ENCODE measurements at regions not wholly inside any gene's neighbourhood (a gene's known extent, or its start where the extent isn't known, plus 50 kb on each side); places are given as distances from the start of the nearest gene placed in this dataset.

DNA sequence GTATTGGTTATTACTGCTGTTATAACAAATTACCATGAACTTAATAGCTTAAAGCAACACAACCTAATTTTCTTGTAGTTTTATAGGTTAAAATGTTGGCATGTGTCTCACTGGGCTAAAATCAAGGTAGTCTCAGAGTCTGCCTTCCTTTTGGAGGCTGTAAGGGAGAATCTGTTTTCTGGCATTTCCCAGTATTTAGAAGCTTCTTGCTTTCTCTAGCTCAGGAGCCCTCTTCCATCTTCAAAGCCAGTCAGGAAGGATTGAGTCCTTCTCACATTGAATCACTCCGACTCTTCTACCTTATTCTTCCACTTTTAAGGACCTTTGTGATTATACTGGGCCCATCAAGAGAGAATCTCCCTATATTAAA, 156.2 kb downstream of the MBL2 start:
- TF ChIP-seq, protein P1, sequence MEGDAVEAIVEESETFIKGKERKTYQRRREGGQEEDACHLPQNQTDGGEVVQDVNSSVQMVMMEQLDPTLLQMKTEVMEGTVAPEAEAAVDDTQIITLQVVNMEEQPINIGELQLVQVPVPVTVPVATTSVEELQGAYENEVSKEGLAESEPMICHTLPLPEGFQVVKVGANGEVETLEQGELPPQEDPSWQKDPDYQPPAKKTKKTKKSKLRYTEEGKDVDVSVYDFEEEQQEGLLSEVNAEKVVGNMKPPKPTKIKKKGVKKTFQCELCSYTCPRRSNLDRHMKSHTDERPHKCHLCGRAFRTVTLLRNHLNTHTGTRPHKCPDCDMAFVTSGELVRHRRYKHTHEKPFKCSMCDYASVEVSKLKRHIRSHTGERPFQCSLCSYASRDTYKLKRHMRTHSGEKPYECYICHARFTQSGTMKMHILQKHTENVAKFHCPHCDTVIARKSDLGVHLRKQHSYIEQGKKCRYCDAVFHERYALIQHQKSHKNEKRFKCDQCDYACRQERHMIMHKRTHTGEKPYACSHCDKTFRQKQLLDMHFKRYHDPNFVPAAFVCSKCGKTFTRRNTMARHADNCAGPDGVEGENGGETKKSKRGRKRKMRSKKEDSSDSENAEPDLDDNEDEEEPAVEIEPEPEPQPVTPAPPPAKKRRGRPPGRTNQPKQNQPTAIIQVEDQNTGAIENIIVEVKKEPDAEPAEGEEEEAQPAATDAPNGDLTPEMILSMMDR (IDR thresholded peaks at IDR 0.05; ENCODE audit: low read depth, low read length), result no peak
- no peak overlapping the region for H3K4me3 ChIP-seq (ENCODE audit: low read depth, low read length)

DNA sequence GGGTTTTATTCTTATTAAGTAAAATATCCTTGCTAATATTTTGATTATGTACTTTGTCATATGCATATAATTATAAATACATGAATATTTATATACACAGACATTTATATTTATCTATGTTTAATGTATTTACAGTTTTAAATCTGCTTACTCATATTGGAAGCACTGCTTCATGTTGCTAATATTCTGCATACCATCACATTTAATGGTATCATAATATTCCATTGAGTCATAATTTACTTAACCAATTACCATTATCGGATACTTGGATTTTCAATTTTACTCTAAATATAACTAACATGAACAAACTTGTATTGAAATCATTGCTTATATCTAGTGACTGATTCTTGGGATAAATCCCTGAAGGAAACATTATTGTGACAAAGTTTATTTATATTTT, 155.2 kb downstream of the MBL2 start:
- no peak overlapping the region for H3K4me3 ChIP-seq (ENCODE audit: low read depth, low read length)
- TF ChIP-seq, protein P1 (IDR thresholded peaks at IDR 0.05; ENCODE audit: low read depth, low read length), result no peak

DNA sequence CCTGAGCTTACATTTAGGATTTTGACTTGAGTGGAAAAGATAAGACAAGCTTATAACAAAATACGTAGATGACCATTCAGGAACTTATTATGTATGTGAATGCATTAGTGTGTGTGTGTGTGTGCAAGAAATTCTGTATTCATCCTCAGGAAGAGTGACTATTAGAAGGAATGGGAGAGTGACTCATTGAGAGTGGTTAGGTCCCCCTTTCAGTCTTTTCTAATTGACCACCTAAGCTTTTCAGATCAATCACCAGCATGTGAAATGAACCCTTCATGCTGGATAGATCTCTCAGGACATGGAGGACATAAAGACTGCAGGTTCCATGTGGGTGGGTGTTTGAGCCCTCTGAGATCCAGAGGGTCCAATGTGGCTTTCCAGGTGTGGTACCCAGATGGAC, 153.5 kb downstream of the MBL2 start:
- TF ChIP-seq, protein P1 (IDR thresholded peaks at IDR 0.05; ENCODE audit: low read depth, low read length), result no peak
- H3K4me3 ChIP-seq (ENCODE audit: low read depth, low read length), result no peak overlapping the region

DNA sequence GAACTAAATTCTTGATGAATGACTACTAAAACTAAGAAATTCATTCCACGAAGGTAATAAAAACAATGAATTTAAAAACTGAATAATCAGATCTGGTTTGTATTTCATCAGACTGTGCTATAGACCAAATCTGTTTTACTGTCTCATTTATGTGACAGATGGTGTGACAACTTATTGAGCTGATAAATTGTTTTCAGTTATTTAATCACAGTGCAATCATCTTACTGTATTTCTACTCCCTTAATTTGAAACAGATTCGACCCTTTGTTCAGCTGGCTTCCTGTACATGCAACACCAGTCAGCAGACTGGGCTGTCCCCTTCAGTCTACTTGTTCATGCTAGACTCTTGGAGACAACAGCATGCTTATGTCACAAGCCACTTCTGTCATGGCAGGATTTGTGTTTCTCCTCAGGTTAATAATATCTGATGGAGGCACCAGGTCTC, 150.9 kb downstream of the MBL2 start:
- TF ChIP-seq, protein P1 (IDR thresholded peaks at IDR 0.05; ENCODE audit: low read depth, low read length), result no peak
- no peak overlapping the region for H3K4me3 ChIP-seq (ENCODE audit: low read depth, low read length)

DNA sequence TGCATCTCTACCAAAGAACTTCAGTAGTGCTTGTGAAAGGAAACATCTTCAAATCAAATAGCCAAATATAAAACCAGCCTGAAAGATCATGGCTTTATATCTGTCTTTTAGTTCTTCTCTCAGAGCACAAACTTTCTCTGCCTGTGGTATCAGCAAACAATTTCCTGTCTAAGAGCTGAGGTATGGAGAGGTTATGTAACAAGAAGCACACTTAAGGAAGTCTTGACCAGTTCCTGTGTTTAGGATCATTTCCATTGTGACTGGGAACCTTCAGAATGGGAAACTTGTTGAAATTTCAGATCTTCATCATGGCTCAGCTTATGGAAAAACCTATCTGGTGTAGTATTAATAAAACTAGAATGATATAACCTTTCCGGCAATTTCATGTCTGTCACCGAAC, 148.8 kb downstream of the MBL2 start:
- TF ChIP-seq, protein P1 (IDR thresholded peaks at IDR 0.05; ENCODE audit: low read depth, low read length), result no peak
- no peak overlapping the region for H3K4me3 ChIP-seq (ENCODE audit: low read depth, low read length)

DNA sequence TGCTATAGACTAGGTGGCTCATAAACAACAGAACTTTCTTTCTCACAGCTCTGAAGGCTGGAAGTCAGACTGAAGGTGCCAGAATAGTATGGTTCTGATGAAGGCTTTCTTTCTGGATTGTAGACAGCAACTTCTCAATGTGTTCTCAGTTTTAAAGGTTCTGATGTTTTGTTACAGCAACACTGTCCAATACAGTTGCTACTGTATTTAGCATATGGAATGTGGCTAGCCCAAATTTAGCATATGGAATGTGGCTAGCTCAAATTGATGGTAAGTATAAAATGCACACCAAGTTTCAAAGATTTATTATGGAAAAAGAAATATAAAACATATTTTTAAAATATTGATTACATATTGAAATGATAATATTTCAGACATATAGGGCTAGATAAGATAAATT, 145.3 kb downstream of the MBL2 start:
- TF ChIP-seq, protein P1 (IDR thresholded peaks at IDR 0.05; ENCODE audit: low read depth, low read length), result no peak
- no peak overlapping the region for H3K4me3 ChIP-seq (ENCODE audit: low read depth, low read length)

DNA sequence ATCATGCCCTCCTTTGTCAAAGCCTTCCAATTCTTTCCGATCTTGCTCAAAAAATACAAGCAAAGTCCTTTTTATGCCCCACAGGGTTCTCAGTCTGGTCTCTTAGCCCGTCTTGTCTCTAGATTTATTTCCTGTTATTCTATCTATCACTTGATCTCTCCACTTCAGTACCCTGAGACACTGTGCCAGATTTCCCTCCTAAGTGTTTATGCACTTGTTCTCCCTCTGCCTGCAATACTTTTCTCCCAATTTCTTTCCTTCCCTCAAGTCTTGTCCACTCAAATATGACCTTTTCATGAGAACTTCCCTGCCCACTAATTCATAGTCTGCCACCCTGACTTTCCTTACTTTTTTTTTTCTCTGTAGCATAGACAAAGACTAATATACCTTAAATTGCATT, 141.4 kb downstream of the MBL2 start:
- no peak overlapping the region for H3K4me3 ChIP-seq (ENCODE audit: low read depth, low read length)
- TF ChIP-seq, protein P1 (IDR thresholded peaks at IDR 0.05; ENCODE audit: low read depth, low read length), result no peak
